ENCODE measurements at regions not wholly inside any gene's neighbourhood (a gene's known extent, or its start where the extent isn't known, plus 50 kb on each side); places are given as distances from the start of the nearest gene placed in this dataset.

GRCh38 chr6:126764104-126764503, 354.4 kb upstream of the RSPO3 start:
- no peak for DNase-seq

GRCh38 chr6:126764671-126765070, 353.8 kb upstream of the RSPO3 start:
- DNase-seq: no peak

- no peak for DNase-seq
These were observed 351.7 kb upstream of the RSPO3 start for GRCh38 chr6:126766820-126767219.

GRCh38 chr6:126767711-126768110, 350.8 kb upstream of the RSPO3 start:
- DNase-seq: no peak

- DNase-seq: no peak
These were observed 348.3 kb upstream of the RSPO3 start for GRCh38 chr6:126770176-126770575.

GRCh38 chr6:126773112-126773805, 345.2 kb upstream of the RSPO3 start:
- DNase-seq: no peak

- no peak for DNase-seq
These were observed 339.1 kb upstream of the RSPO3 start for GRCh38 chr6:126779331-126779730.

- no peak for DNase-seq
These were observed 336.9 kb upstream of the RSPO3 start for GRCh38 chr6:126781582-126781981.

- DNase-seq: no peak
These were observed 334.2 kb upstream of the RSPO3 start for GRCh38 chr6:126784161-126784790.

GRCh38 chr6:126786262-126786661, 332.2 kb upstream of the RSPO3 start:
- DNase-seq: no peak

GRCh38 chr6:126787635-126788034, 330.8 kb upstream of the RSPO3 start:
- no peak for DNase-seq

GRCh38 chr6:126788861-126789365, 329.6 kb upstream of the RSPO3 start:
- no peak for DNase-seq

GRCh38 chr6:126792340-126793085, 326.0 kb upstream of the RSPO3 start:
- DNase-seq: no peak

GRCh38 chr6:126795161-126795560, 323.3 kb upstream of the RSPO3 start:
- DNase-seq: no peak

GRCh38 chr6:126797981-126798380, 320.5 kb upstream of the RSPO3 start:
- no peak for DNase-seq

GRCh38 chr6:126803769-126804168, 314.7 kb upstream of the RSPO3 start:
- DNase-seq: no peak

GRCh38 chr6:126804332-126805064, 314.0 kb upstream of the RSPO3 start:
- DNase-seq: peak; percentile 17

GRCh38 chr6:126805861-126806260, 312.6 kb upstream of the RSPO3 start:
- no peak for DNase-seq

GRCh38 chr6:126807876-126808275, 310.6 kb upstream of the RSPO3 start:
- DNase-seq: no peak

GRCh38 chr6:126811321-126811720, 307.1 kb upstream of the RSPO3 start:
- DNase-seq: no peak

- DNase-seq: no peak
These were observed 306.5 kb upstream of the RSPO3 start for GRCh38 chr6:126812010-126812409.

GRCh38 chr6:126812651-126813050, 305.8 kb upstream of the RSPO3 start:
- DNase-seq: no peak

- DNase-seq: no peak
These were observed 297.8 kb upstream of the RSPO3 start for GRCh38 chr6:126820634-126821033.
